PC-9 (cell line): ENCODE measurements at regions not wholly inside any gene's neighbourhood (a gene's known extent, or its start where the extent isn't known, plus 50 kb on each side); places are given as distances from the start of the nearest gene placed in this dataset.

ENCODE experiments used
- BruUV-seq: library from RNA; stranded (reverse); fragments of 400-500 nt; replicated peaks from 2 replicates; lab custom pipeline; 2021; lab: Mats Ljungman, UMichigan
- CTCF ChIA-PET: fragments of 300-600 bp; sonication (Branson Sonifier 250); formaldehyde crosslinking; loops from one replicate; lab custom pipeline; 2022; ENCODE audit warnings: antibody characterized with exemption; lab: Charles Lee
- POLR2A ChIA-PET: fragments of 300-600 bp; sonication (Branson Sonifier 250); formaldehyde crosslinking; loops from one replicate; lab custom pipeline; 2022; ENCODE audit warnings: antibody characterized with exemption; ENCODE audit not compliant: unreplicated experiment; lab: Charles Lee
- DNase-seq, 2 experiments: peaks; one replicate each; pipeline versions ENCODE4 v3.0.0 to v3.0.0-alpha.2; 2015 to 2022; ENCODE audit warnings: mixed read lengths in 1 of 2
- H2AFZ ChIP-seq: fragments of 200-600 bp; sonication (generic); 2 replicates; pipeline ENCODE4 v1.8.1; 2017; ENCODE audit warnings: antibody characterized with exemption
- H3F3A ChIP-seq: fragments of 200-600 bp; sonication (generic); 2 replicates; pipeline ENCODE4 v1.8.1; 2017; ENCODE audit warnings: antibody characterized with exemption, mild to moderate bottlenecking, low read depth; ENCODE audit not compliant: insufficient read depth
- H3K27ac ChIP-seq: fragments of 200-600 bp; sonication (generic); 2 replicates; pipeline ENCODE4 v1.6.1; 2016; ENCODE audit warnings: mixed run types
- H3K27me3 ChIP-seq: fragments of 200-600 bp; sonication (generic); 2 replicates; pipeline ENCODE4 v1.6.1; 2016; ENCODE audit warnings: low read depth, mixed run types; ENCODE audit not compliant: insufficient read depth
- H3K36me3 ChIP-seq: fragments of 200-600 bp; sonication (generic); 2 replicates; pipeline ENCODE4 v1.6.1; 2016; ENCODE audit warnings: low read depth, mixed run types
- H3K4me1 ChIP-seq: fragments of 200-600 bp; sonication (generic); replicated peaks from 2 replicates; pipeline ENCODE4 v1.6.1; 2016; ENCODE audit warnings: mixed run types; ENCODE audit not compliant: insufficient read depth
- H3K4me2 ChIP-seq: fragments of 200-600 bp; sonication (generic); 2 replicates; pipeline ENCODE4 v1.6.1; 2017; ENCODE audit warnings: mixed run types
- H3K4me3 ChIP-seq: fragments of 200-600 bp; sonication (generic); 2 replicates; pipeline ENCODE4 v1.6.1; 2016; ENCODE audit warnings: mixed run types
- H3K79me2 ChIP-seq: fragments of 200-600 bp; sonication (generic); 2 replicates; pipeline ENCODE4 v1.6.1; 2017; ENCODE audit warnings: low read depth, mixed run types
- H3K9me2 ChIP-seq: fragments of 200-600 bp; sonication (generic); 2 replicates; pipeline ENCODE4 v1.8.1; 2017; ENCODE audit warnings: mild to moderate bottlenecking; ENCODE audit not compliant: insufficient read depth
- H3K9me3 ChIP-seq: fragments of 200-600 bp; sonication (generic); 2 replicates; pipeline ENCODE4 v1.8.1; 2016; ENCODE audit warnings: low read depth; ENCODE audit not compliant: insufficient read depth
- H4K20me1 ChIP-seq: fragments of 200-600 bp; sonication (generic); 2 replicates; pipeline ENCODE4 v1.8.1; 2017; ENCODE audit not compliant: insufficient read depth
- CTCF ChIP-seq: fragments of 200-600 bp; sonication (generic); conservative IDR thresholded peaks from 2 replicates; pipeline ENCODE4 v1.6.1; 2017; ENCODE audit warnings: mixed run types, antibody characterized with exemption, mild to moderate bottlenecking, moderate library complexity
- EZH2 ChIP-seq: fragments of 200-600 bp; sonication (generic); IDR thresholded peaks from 2 replicates; pipeline ENCODE4 v1.8.0; 2017; ENCODE audit warnings: antibody characterized with exemption, low read depth
- intact Hi-C: fragments of 100-400 bp; cut with micrococcal nuclease; formaldehyde crosslinking; loops from one replicate; pipeline ENCODE4 v1.10.0; 2022; ENCODE audit not compliant: unreplicated experiment

- DNase-seq: no peak
- Histone ChIP-seq H3K27ac (no peak overlapping the region), H4K20me1 (no peaks in the 10 kb centered on the region), H3F3A (no peaks in the 10 kb centered on the region), H3K79me2 (no peaks in the 10 kb centered on the region), H3K9me3 (no peaks in the 10 kb centered on the region), H3K36me3 (no peaks in the 10 kb centered on the region), H3K4me1 (no peaks in the 10 kb centered on the region), H3K9me2 (no peaks in the 10 kb centered on the region), H3K4me3 (no peak overlapping the region), H3K4me2 (no peak overlapping the region), H3K27me3 (no peaks in the 10 kb centered on the region), H2AFZ (no peak overlapping the region)
- BruUV-seq: no TSS peak
- ChIA-PET CTCF (no interaction called here), POLR2A (interaction anchor here (0.7 kb wide), 1 partner anchor 60 kb away, joined by 3 read pairs; no protein-coding TSS in a partner anchor)
- TF ChIP-seq EZH2: no peak
- no peak for TF ChIP-seq CTCF
- intact Hi-C loops: no loop called here
These were observed 180.1 kb upstream of the MKLN1 start for GRCh38 chr7:131147604-131148003.

GRCh38 chr7:131148258-131148657, 179.4 kb upstream of the MKLN1 start:
- Histone ChIP-seq H3K9me3 (no peaks in the 10 kb centered on the region), H3K4me3 (no peak overlapping the region), H3K4me1 (no peaks in the 10 kb centered on the region), H3K9me2 (no peaks in the 10 kb centered on the region), H3K27me3 (no peaks in the 10 kb centered on the region), H3K4me2 (no peak overlapping the region), H4K20me1 (no peaks in the 10 kb centered on the region), H2AFZ (no peak overlapping the region), H3K79me2 (no peaks in the 10 kb centered on the region), H3K36me3 (no peaks in the 10 kb centered on the region), H3F3A (no peaks in the 10 kb centered on the region), H3K27ac (no peak overlapping the region)
- CTCF ChIA-PET: no interaction called here
- DNase-seq: no peak
- POLR2A ChIA-PET: no interaction called here
- no TSS peak for BruUV-seq
- intact Hi-C loops: no loop called here
- TF ChIP-seq CTCF (no peak), EZH2 (no peak)

- H4K20me1 ChIP-seq: no peaks in the 10 kb centered on the region
- intact Hi-C loops: no loop called here
- H2AFZ ChIP-seq: no peak overlapping the region
- H3K9me3 ChIP-seq: no peaks in the 10 kb centered on the region
- H3K4me1 ChIP-seq: no peaks in the 10 kb centered on the region
- no peaks in the 10 kb centered on the region for H3K36me3 ChIP-seq
- no peak for TF ChIP-seq EZH2
- no peak for TF ChIP-seq CTCF
- H3K79me2 ChIP-seq: no peaks in the 10 kb centered on the region
- no peak overlapping the region for H3K4me3 ChIP-seq
- H3K27ac ChIP-seq: no peak overlapping the region
- H3F3A ChIP-seq: no peaks in the 10 kb centered on the region
- H3K9me2 ChIP-seq: no peaks in the 10 kb centered on the region
- no TSS peak for BruUV-seq
- ChIA-PET CTCF (no interaction called here), POLR2A (no interaction called here)
- no peaks in the 10 kb centered on the region for H3K27me3 ChIP-seq
- H3K4me2 ChIP-seq: no peak overlapping the region
- DNase-seq: no peak
These were observed 178.8 kb upstream of the MKLN1 start for GRCh38 chr7:131148708-131149428.
